GM12874 (cell line): ENCODE measurements at regions not wholly inside any gene's neighbourhood (a gene's known extent, or its start where the extent isn't known, plus 50 kb on each side); places are given as distances from the start of the nearest gene placed in this dataset.

Experiments
- CTCF ChIP-seq: IDR thresholded peaks from 2 replicates; pipeline ENCODE4 v1.5.1; 2011; ENCODE audit warnings: low read depth, mild to moderate bottlenecking, control low read depth, low read length, moderate library complexity; ENCODE audit not compliant: insufficient read depth

- TF ChIP-seq CTCF: no peak
These were observed 154.4 kb upstream of the CHRM2 start for GRCh38 chr7:136714062-136714461.

GRCh38 chr7:136710751-136711150 is 157.7 kb upstream of the CHRM2 start:
- no peak for TF ChIP-seq CTCF

GRCh38 chr7:136709876-136710275 is 158.6 kb upstream of the CHRM2 start:
- TF ChIP-seq CTCF: no peak

GRCh38 chr7:136702913-136703312 is 165.5 kb upstream of the CHRM2 start:
- no peak for TF ChIP-seq CTCF

GRCh38 chr7:136698977-136699376 is 169.5 kb upstream of the CHRM2 start:
- no peak for TF ChIP-seq CTCF

GRCh38 chr7:136698231-136698630 is 170.2 kb upstream of the CHRM2 start:
- TF ChIP-seq CTCF: no peak

GRCh38 chr7:136697271-136697670 is 171.2 kb upstream of the CHRM2 start:
- TF ChIP-seq CTCF: no peak
